Esophagus squamous epithelium (tissue), 5 donors: ENCODE measurements at regions not wholly inside any gene's neighbourhood (a gene's known extent, or its start where the extent isn't known, plus 50 kb on each side); places are given as distances from the start of the nearest gene placed in this dataset.
A peak's percentile ranks its signal among the peaks of the same experiment; 100 is the strongest.
"Not testable (repeated sequence)": the region's sequence is repeated elsewhere in the genome, so short reads cannot be mapped to it uniquely, and the experiment has no call there.

Experiments
- DNase-seq: peaks from one replicate; lab custom pipeline; 2025; lab: John Stamatoyannopoulos, UW
- H3K27ac ChIP-seq, 4 donors: fragments of 200-600 bp; sonication (generic); one replicate each; pipeline ENCODE4 v1.5.1; 2016 to 2019; ENCODE audit warnings: mild to moderate bottlenecking in 1 of 4
- H3K27me3 ChIP-seq, 4 donors: fragments of 200-600 bp; sonication (generic); 1 replicate in 3 of 4; 2 replicates in 1 of 4; pipeline versions ENCODE4 v1.5.1 to v1.6.0; 2017 to 2021; ENCODE audit warnings: antibody characterized with exemption in 1 of 4
- H3K36me3 ChIP-seq, 3 donors: fragments of 200-600 bp; sonication (generic); one replicate each; pipeline ENCODE4 v1.5.1; 2016 to 2019
- H3K4me1 ChIP-seq, 3 donors: fragments of 200-600 bp; sonication (generic); one replicate each; pipeline ENCODE4 v1.5.1; 2017 to 2019
- H3K4me3 ChIP-seq, 4 donors: fragments of 200-600 bp; sonication (generic); 1 replicate in 3 of 4; 2 replicates in 1 of 4; pipeline ENCODE4 v1.5.1; 2016 to 2019; ENCODE audit warnings: mild to moderate bottlenecking in 2 of 4, moderate library complexity in 1 of 4
- H3K9me3 ChIP-seq, 3 donors: fragments of 200-600 bp; sonication (generic); one replicate each; pipeline ENCODE4 v1.5.1; 2016 to 2019
- POLR2A ChIP-seq, 4 donors: fragments of 450-650 bp; IDR thresholded peaks; one replicate each; pipeline ENCODE4 v1.6.1; 2017; ENCODE audit warnings: antibody characterized with exemption in 4 of 4, mild to moderate bottlenecking in 4 of 4, moderate library complexity in 3 of 4
- WGBS, 2 donors: methylation state at CpG; one replicate each; pipeline ENCODE4 v1.1.5; 2018; 5-methylcytosine and 5-hydroxymethylcytosine counted together
- intact Hi-C: fragments of 100-400 bp; cut with DNase I; formaldehyde crosslinking; loops from one replicate; pipeline ENCODE4 v1.15.0; 2022
- TF ChIP-seq, protein P1 (sequence below), 6 experiments: fragments of 450-650 bp in 4 of 6; fragments of 200-600 bp in 2 of 6; sonication (generic) in 2 of 6; IDR thresholded peaks; one replicate each; pipeline ENCODE4 v1.5.1; 2016 to 2019; ENCODE audit warnings: antibody characterized with exemption in 6 of 6, mild to moderate bottlenecking in 4 of 6, moderate library complexity in 4 of 6
- donor health status: DM: yes; HTN: yes; CAD: no.

DNA sequence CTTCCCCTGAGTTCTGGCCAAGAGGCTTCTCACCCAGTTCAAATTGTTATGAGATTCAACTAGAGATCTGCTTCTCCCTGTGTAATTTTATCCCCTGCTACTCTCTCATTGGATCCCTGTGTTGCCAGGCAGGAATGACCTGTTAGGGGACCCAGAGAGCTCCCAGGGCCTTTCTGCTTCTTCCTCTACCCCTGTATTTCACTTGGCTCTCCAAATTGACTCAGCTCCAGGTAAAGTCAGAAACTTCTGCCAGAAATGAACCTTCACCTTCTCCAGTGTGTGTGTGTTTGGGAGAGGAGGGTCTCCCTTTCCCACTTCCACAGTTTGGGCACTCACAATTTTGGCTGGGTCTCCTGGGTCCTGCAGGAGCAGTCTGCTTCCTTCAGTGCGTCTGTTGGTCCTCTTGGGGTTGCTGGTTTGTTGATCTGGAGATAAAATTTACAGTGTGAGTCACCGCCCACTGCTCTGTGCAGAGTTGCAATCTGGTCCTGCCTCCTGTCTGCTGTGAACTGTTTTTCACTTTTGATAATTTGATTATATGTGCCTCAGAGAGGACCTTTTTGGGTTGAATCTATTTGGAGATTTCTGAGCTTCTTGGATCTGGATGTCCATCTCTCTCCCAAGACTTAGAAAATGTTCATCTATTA lies 112.4 kb upstream of the EDA2R start:
- Histone ChIP-seq H3K4me1 (no peaks in the 10 kb centered on the region), H3K4me3 (no peak overlapping the region), H3K9me3 (no peaks in the 10 kb centered on the region), H3K27me3 (no peaks in the 10 kb centered on the region), H3K36me3 (no peaks in the 10 kb centered on the region), H3K27ac (no peak overlapping the region)
- TF ChIP-seq POLR2A (IDR thresholded peaks at IDR 0.05): no peak
- TF ChIP-seq, protein P1, sequence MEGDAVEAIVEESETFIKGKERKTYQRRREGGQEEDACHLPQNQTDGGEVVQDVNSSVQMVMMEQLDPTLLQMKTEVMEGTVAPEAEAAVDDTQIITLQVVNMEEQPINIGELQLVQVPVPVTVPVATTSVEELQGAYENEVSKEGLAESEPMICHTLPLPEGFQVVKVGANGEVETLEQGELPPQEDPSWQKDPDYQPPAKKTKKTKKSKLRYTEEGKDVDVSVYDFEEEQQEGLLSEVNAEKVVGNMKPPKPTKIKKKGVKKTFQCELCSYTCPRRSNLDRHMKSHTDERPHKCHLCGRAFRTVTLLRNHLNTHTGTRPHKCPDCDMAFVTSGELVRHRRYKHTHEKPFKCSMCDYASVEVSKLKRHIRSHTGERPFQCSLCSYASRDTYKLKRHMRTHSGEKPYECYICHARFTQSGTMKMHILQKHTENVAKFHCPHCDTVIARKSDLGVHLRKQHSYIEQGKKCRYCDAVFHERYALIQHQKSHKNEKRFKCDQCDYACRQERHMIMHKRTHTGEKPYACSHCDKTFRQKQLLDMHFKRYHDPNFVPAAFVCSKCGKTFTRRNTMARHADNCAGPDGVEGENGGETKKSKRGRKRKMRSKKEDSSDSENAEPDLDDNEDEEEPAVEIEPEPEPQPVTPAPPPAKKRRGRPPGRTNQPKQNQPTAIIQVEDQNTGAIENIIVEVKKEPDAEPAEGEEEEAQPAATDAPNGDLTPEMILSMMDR (IDR thresholded peaks at IDR 0.05): no peak
- no peak for DNase-seq
- intact Hi-C loops: no loop called here
- WGBS, 2 donors: 45% methylated on average over 2 of the region's 2 CpGs; no CpG with 5 or more reads in 1 of the 2 donors

DNA sequence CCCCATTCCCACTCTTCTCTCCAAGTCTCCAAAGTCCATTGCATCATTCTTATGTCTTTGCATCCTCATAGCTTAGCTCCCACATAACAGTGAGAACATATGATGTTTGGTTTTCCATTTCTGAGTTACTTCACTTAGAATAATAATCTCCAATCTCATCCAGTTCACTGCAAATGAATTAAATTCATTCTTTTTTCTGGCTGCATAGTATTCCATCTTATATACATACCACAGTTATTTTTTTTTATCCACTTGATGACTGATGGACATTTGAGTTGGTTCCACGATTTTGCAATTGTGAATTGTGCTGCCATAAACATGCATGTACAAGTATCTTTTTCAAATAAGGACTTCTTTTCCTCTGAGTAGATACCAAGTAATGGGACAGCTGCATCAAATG lies 105.6 kb upstream of the EDA2R start:
- DNase-seq, H3K27ac ChIP-seq, H3K4me3 ChIP-seq, H3K9me3 ChIP-seq, H3K4me1 ChIP-seq, intact Hi-C loops, H3K36me3 ChIP-seq, H3K27me3 ChIP-seq: not testable (repeated sequence)
- 50 to 56% methylated on average over 1 of the region's 1 CpG for WGBS, 2 donors

DNA sequence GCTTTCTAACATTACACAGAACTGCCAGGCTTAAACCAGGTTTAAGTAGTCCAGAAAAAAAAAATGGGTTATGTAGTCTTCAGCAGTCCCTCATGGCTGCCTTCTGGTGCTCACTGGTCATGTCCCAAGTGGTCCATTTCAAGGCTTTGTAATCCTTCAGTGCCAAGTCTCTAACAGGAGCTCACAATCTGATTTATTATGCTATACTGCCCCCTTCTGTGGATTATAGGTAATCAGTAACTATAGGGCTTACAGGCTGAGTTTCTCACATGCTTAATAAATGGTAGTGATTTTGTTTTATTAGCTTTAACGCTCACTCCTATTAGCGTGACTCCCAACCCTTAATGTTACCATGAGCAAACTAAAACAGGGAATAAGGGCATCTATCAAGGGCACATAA lies 92.5 kb upstream of the EDA2R start:
- DNase-seq: no peak
- intact Hi-C loops: no loop called here
- Histone ChIP-seq H3K36me3 (no peaks in the 10 kb centered on the region), H3K9me3 (no peaks in the 10 kb centered on the region), H3K4me3 (no peak overlapping the region), H3K27ac (no peak overlapping the region), H3K27me3 (no peaks in the 10 kb centered on the region), H3K4me1 (no peaks in the 10 kb centered on the region)
- 14 to 25% methylated on average over 1 to 2 of the region's 2 CpGs for WGBS, 2 donors
- no peak for TF ChIP-seq POLR2A (IDR thresholded peaks at IDR 0.05)
- TF ChIP-seq, protein P1 (IDR thresholded peaks at IDR 0.05): peak in 3 of 6 experiments; percentile 12 to 28 (median 13)

DNA sequence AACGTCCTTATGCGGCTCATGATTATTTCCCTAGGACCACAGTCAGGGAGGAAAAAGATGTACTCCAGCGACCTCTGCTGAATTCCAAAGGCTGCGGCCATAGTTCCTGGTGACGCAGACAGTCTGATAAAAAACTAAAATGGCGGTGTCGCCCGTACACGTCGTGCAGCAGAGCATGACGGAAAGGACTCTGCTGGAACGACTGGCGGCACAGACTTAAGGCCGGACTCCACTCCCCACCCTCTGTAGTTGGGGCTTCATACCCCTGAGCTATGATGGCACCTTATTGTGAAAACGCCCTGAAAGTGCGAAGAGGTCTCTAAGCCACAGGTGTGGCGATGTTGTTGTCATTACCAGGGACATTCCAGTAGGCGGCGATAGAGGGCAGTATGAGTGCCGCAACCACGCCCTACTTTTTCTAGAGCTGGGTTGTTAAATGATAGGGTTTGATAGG lies 90.0 kb upstream of the EDA2R start:
- intact Hi-C loops: loop anchor here (10.0 kb wide), 1 partner anchor 1144 kb away; no protein-coding TSS in a partner anchor
- no peak for TF ChIP-seq POLR2A (IDR thresholded peaks at IDR 0.05)
- TF ChIP-seq, protein P1 (IDR thresholded peaks at IDR 0.05): peak; percentile 24 to 65 (median 39)
- no peaks in the 10 kb centered on the region for H3K9me3 ChIP-seq
- no peak for DNase-seq
- WGBS, 2 donors: 3 to 24% methylated on average over 21 of the region's 21 CpGs
- H3K36me3 ChIP-seq: no peaks in the 10 kb centered on the region
- H3K4me3 ChIP-seq: peak overlapping the region; percentile 14 to 62 (median 30)
- no peaks in the 10 kb centered on the region for H3K27me3 ChIP-seq
- no peaks in the 10 kb centered on the region for H3K4me1 ChIP-seq
- no peak overlapping the region for H3K27ac ChIP-seq

DNA sequence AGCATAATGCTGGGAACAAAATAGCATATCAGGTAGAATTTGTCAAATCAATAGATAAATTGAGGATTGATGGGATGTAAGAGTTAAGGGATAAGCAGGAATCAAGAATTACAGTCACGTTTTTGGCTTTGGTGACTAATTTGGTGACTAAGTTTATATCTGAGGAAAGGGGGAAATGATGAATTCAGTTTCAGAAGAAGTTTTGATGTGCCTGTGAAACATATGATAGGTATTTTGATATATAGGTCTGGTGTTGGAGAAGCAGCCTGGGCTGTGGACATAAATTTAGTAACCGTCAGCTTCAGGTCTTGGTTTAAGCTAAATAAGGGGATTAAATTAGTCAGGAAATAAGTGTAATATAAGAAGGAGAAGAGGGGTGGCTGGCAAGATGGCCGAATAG lies 79.0 kb upstream of the EDA2R start:
- 63 to 66% methylated on average over 3 of the region's 3 CpGs for WGBS, 2 donors
- intact Hi-C loops: no loop called here
- no peaks in the 10 kb centered on the region for H3K4me1 ChIP-seq
- H3K36me3 ChIP-seq: no peaks in the 10 kb centered on the region
- no peaks in the 10 kb centered on the region for H3K9me3 ChIP-seq
- DNase-seq: no peak
- H3K27me3 ChIP-seq: no peaks in the 10 kb centered on the region
- H3K4me3 ChIP-seq: no peak overlapping the region
- no peak overlapping the region for H3K27ac ChIP-seq
- TF ChIP-seq POLR2A (IDR thresholded peaks at IDR 0.05): no peak
- TF ChIP-seq, protein P1 (IDR thresholded peaks at IDR 0.05): no peak
